ENCODE measurements at regions not wholly inside any gene's neighbourhood (a gene's known extent, or its start where the extent isn't known, plus 50 kb on each side); places are given as distances from the start of the nearest gene placed in this dataset.

DNA sequence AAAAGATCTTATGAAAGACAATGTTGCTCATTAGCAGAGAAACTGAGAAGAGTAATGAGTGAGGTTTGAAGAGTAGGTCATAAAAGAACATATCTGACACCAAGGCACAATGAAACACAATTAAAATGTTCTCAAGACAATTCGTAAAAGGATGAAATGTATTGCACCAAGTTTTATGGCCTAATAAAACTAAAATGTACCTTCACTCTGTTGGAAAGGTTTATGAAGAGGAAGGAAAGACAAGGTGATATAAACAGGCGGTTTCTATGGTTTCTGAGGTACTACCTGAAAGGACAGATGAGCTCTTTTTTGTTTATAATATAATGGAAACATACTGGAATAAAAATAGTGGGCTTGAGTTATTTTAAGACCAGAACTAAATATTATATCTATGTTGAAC, 821.3 kb downstream of the TAF11L14 start:
- TF ChIP-seq CTCF (IDR thresholded peaks at IDR 0.05): no peak
- TF ChIP-seq POLR2A (IDR thresholded peaks at IDR 0.05): no peak

Measured in vagina (tissue), 2 donors.